Coronary artery (tissue), 2 donors: ENCODE measurements at regions not wholly inside any gene's neighbourhood (a gene's known extent, or its start where the extent isn't known, plus 50 kb on each side); places are given as distances from the start of the nearest gene placed in this dataset.

Experiments
- DNase-seq: peaks from one replicate; pipeline ENCODE4 v3.0.0-alpha.2; 2017; ENCODE audit warnings: low spot score
- H3K27ac ChIP-seq, 2 donors: fragments of 200-600 bp; sonication (generic); one replicate each; pipeline ENCODE4 v1.5.1; 2016 to 2019
- H3K4me3 ChIP-seq: fragments of 200-600 bp; sonication (generic); 2 replicates; pipeline ENCODE4 v1.5.1; 2016; ENCODE audit warnings: mild to moderate bottlenecking, moderate library complexity
- TF ChIP-seq, protein P1 (sequence below): fragments of 200-600 bp; sonication (generic); IDR thresholded peaks from one replicate; pipeline ENCODE4 v1.5.1; 2019; ENCODE audit warnings: antibody characterized with exemption

DNA sequence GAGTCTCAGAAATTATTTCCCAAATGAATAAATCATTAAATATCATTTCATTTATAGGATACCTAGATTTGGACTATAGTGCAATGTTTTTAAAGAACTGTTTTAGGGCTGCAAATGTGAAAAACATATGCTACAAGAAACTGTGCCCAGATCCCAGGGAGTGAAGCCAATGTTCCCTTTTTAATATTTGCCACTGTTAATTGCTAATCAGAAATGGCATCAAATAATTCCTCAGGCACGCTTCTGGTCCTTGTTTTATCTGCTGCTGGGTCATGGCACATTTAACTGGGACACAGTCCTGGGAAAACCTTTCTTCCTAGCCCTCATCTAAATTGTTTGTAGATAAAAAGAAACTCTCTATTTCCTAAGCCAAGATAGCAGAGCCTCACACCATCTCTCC is 79.3 kb upstream of the CNTNAP4 start:
- DNase-seq = no peak
- TF ChIP-seq, protein P1, sequence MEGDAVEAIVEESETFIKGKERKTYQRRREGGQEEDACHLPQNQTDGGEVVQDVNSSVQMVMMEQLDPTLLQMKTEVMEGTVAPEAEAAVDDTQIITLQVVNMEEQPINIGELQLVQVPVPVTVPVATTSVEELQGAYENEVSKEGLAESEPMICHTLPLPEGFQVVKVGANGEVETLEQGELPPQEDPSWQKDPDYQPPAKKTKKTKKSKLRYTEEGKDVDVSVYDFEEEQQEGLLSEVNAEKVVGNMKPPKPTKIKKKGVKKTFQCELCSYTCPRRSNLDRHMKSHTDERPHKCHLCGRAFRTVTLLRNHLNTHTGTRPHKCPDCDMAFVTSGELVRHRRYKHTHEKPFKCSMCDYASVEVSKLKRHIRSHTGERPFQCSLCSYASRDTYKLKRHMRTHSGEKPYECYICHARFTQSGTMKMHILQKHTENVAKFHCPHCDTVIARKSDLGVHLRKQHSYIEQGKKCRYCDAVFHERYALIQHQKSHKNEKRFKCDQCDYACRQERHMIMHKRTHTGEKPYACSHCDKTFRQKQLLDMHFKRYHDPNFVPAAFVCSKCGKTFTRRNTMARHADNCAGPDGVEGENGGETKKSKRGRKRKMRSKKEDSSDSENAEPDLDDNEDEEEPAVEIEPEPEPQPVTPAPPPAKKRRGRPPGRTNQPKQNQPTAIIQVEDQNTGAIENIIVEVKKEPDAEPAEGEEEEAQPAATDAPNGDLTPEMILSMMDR = no peak
- Histone ChIP-seq H3K4me3 (no peak overlapping the region), H3K27ac (no peak overlapping the region)

DNA sequence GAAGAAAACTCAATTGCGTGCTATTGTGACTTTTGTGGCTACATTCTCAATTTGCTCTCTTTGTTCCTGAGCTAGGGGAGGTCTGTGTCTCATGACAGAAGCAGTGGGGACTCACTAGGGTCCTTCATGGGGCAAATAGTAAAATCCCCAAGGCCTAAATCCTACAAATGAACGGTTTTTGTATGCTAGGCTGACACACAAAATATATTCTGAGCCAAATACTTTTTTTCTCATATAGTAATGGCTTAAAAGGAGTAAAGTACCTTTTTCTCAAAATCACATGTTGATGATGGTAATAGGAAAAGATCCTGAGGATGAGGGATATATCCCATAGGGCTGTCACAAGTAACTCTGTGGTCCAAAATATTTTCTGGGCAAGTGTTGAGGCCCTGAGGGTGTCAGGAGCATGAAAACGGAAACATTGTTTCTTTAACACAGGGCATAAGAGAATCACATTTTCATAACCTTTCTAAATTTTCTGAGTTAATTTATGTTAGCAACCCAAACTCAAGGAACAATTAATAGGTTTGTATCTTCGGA is 77.5 kb upstream of the CNTNAP4 start:
- no peak overlapping the region for H3K4me3 ChIP-seq
- DNase-seq = no peak
- TF ChIP-seq, protein P1 = no peak
- no peak overlapping the region for H3K27ac ChIP-seq

DNA sequence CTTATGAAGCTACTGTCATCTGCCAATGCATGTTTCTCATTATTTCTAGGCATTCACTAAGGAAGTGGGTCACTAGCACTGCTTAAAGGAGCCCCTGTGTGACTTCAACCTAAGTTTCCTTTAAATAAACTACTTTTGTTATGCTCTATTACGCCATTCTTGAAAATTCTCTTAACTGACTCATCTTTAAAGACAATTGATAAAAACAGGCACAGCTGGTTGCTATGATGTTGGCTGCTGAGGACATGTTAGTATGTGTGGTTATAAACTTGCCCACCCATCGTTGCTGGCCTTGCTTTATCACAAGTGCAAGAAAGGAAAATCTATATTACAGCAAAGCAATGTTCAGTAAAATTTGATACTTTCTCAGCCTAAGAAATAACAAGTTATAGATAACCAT is 75.8 kb upstream of the CNTNAP4 start:
- no peak for DNase-seq
- TF ChIP-seq, protein P1 = no peak

DNA sequence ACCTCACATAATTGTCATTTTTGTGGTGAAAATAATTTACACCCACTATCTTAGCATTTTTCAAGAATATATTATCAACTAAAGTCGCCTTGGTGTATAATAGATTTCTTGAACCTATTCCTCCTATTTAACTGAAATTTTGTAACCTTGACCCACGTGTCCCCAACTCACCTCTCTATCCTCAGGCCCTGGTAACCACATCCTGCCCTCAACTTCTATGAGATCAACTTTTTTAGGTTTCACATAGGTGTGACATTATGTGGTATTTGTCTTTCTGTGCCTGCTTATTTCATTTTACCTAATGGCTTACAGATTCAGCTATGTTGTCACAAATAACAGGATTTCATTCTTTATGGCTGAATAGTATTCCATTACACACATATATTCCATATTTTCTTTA is 73.0 kb upstream of the CNTNAP4 start:
- DNase-seq = no peak
- Histone ChIP-seq H3K27ac (no peak overlapping the region), H3K4me3 (no peak overlapping the region)
- TF ChIP-seq, protein P1 = no peak

More for the DNA sequence above, 75.8 kb upstream of the CNTNAP4 start:
- Histone ChIP-seq H3K4me3 (no peak overlapping the region), H3K27ac (no peak overlapping the region)

DNA sequence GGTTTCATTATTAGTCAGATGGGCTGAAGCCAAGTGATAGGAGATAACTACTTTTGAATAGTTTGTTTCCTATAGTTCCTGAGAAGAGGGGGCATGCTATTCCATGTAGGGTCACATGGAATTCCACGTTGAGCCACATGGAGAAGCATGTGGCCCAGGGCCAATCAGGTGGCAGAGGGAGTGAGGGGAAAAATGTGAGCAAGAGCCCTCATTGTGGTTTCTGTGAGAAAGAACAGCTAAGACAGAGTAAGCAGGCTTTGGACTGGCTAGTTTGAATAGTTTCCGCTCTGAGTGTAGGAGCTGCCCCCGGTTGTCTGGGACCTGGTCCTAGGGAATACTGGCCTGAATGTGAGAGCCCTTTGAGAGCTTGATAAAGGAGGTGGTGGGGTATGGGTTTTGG is 69.9 kb upstream of the CNTNAP4 start:
- TF ChIP-seq, protein P1 = no peak
- Histone ChIP-seq H3K27ac (no peak overlapping the region), H3K4me3 (no peak overlapping the region)
- no peak for DNase-seq

DNA sequence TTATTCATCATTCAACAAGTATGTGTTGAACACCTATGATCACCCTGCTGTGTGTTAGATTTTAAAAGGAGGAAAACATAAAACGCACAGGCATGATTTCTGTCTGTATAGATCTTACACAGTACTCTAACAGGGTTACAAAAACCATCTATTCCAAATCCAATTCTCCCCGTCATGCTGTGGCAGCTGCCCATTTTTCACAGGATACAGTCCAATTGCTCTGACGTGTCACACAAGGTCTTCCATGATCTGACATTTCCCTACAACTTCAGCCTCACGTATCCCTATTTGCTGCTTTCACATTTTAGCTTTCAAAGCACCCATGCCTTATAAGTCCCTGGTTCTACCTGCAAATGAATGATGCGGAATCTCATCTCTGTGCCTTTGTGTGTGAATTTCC is 67.0 kb upstream of the CNTNAP4 start:
- TF ChIP-seq, protein P1 = no peak
- no peak overlapping the region for H3K4me3 ChIP-seq
- H3K27ac ChIP-seq = no peak overlapping the region
- DNase-seq = no peak

DNA sequence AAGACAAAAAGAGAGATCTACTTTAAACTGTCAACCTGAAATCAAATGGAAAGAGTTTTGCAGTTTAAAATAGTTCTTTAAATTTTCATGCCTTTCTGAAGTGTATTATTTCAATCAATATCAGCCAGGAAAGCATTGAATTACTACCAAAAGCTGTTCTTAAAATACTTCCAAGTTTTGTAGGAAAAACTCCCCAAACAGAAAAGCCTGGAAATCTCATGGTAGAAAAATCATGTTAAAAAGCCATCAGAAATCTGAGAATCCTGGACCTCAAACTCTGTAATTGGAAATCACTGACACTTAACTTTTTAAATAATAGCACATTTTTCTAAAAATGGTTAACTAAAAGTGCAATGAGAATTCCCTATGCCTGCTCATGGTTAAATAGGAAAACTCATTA is 63.3 kb upstream of the CNTNAP4 start:
- Histone ChIP-seq H3K27ac (no peak overlapping the region), H3K4me3 (no peak overlapping the region)
- DNase-seq = no peak
- TF ChIP-seq, protein P1 = no peak
